Astrocyte (in vitro differentiated cells and primary cell): ENCODE measurements at regions not wholly inside any gene's neighbourhood (a gene's known extent, or its start where the extent isn't known, plus 50 kb on each side); places are given as distances from the start of the nearest gene placed in this dataset.

Experiments
- DNase-seq: peaks from one replicate; pipeline ENCODE4 v3.0.0-alpha.2; 2010; ENCODE audit warnings: low read depth
- FAIRE-seq: peaks from 2 replicates; lab custom pipeline; 2011; peaks lifted over from hg19 to GRCh38; lab: Jason Lieb, UNC
- H2AFZ ChIP-seq: 2 replicates; pipeline ENCODE4 v1.6.0; 2012; ENCODE audit warnings: low read depth, low read length, inconsistent platforms
- H3K27ac ChIP-seq: 2 replicates; pipeline ENCODE4 v1.5.1; 2011; ENCODE audit warnings: low read depth, low read length, inconsistent platforms
- H3K27me3 ChIP-seq: 2 replicates; pipeline ENCODE4 v1.6.0; 2011; ENCODE audit warnings: low read length, inconsistent platforms; ENCODE audit not compliant: insufficient read depth
- H3K36me3 ChIP-seq: 2 replicates; pipeline ENCODE4 v1.5.1; 2011; ENCODE audit warnings: low read length, inconsistent platforms; ENCODE audit not compliant: insufficient read depth
- H3K4me1 ChIP-seq: 2 replicates; pipeline ENCODE4 v1.5.1; 2011; ENCODE audit warnings: low read length, inconsistent platforms; ENCODE audit not compliant: insufficient read depth
- H3K4me2 ChIP-seq: 2 replicates; pipeline ENCODE4 v1.6.0; 2012; ENCODE audit warnings: low read length, inconsistent platforms
- H3K4me3 ChIP-seq: 2 replicates; pipeline ENCODE4 v1.5.1; 2011; ENCODE audit warnings: low read depth, mild to moderate bottlenecking, low read length, inconsistent platforms; ENCODE audit not compliant: insufficient read depth
- H3K79me2 ChIP-seq: 2 replicates; pipeline ENCODE4 v1.6.0; 2012; ENCODE audit warnings: mild to moderate bottlenecking, low read length, inconsistent platforms; ENCODE audit not compliant: insufficient read depth
- H3K9ac ChIP-seq: 2 replicates; pipeline ENCODE4 v1.6.0; 2012; ENCODE audit warnings: mild to moderate bottlenecking, low read length, inconsistent platforms
- H3K9me3 ChIP-seq: 2 replicates; pipeline ENCODE4 v1.5.1; 2012; ENCODE audit warnings: low read depth, mild to moderate bottlenecking, low read length, inconsistent platforms; ENCODE audit not compliant: insufficient read depth
- H4K20me1 ChIP-seq: 2 replicates; pipeline ENCODE4 v1.6.0; 2012; ENCODE audit warnings: low read length, inconsistent platforms; ENCODE audit not compliant: insufficient read depth
- H3K27ac Mint-ChIP-seq: one replicate; pipeline ENCODE4 v1.8.0; 2021; ENCODE audit warnings: mild to moderate bottlenecking, mixed read lengths; ENCODE audit not compliant: unreplicated experiment
- H3K27me3 Mint-ChIP-seq: one replicate; pipeline ENCODE4 v1.8.0; 2021; ENCODE audit warnings: low read depth, mixed read lengths; ENCODE audit not compliant: unreplicated experiment
- H3K36me3 Mint-ChIP-seq: one replicate; pipeline ENCODE4 v1.8.0; 2021; ENCODE audit warnings: low read depth, mixed read lengths; ENCODE audit not compliant: unreplicated experiment
- H3K4me1 Mint-ChIP-seq: one replicate; pipeline ENCODE4 v1.8.0; 2021; ENCODE audit warnings: low read depth, mixed read lengths; ENCODE audit not compliant: unreplicated experiment
- H3K4me3 Mint-ChIP-seq: one replicate; pipeline ENCODE4 v1.8.0; 2021; ENCODE audit warnings: mild to moderate bottlenecking, moderate library complexity, mixed read lengths; ENCODE audit not compliant: unreplicated experiment
- H3K9me3 Mint-ChIP-seq: one replicate; pipeline ENCODE4 v1.8.0; 2021; ENCODE audit warnings: mild to moderate bottlenecking, mixed read lengths; ENCODE audit not compliant: unreplicated experiment
- EZH2 ChIP-seq: IDR thresholded peaks from 2 replicates; pipeline ENCODE4 v1.6.1; 2012; ENCODE audit warnings: mild to moderate bottlenecking, low read length, inconsistent platforms; ENCODE audit not compliant: insufficient read depth
- TF ChIP-seq, protein P1 (sequence below): IDR thresholded peaks from 2 replicates; pipeline ENCODE4 v1.5.1; 2011; ENCODE audit warnings: low read depth, mild to moderate bottlenecking, inconsistent platforms, low read length, moderate library complexity; ENCODE audit not compliant: insufficient read depth

DNA sequence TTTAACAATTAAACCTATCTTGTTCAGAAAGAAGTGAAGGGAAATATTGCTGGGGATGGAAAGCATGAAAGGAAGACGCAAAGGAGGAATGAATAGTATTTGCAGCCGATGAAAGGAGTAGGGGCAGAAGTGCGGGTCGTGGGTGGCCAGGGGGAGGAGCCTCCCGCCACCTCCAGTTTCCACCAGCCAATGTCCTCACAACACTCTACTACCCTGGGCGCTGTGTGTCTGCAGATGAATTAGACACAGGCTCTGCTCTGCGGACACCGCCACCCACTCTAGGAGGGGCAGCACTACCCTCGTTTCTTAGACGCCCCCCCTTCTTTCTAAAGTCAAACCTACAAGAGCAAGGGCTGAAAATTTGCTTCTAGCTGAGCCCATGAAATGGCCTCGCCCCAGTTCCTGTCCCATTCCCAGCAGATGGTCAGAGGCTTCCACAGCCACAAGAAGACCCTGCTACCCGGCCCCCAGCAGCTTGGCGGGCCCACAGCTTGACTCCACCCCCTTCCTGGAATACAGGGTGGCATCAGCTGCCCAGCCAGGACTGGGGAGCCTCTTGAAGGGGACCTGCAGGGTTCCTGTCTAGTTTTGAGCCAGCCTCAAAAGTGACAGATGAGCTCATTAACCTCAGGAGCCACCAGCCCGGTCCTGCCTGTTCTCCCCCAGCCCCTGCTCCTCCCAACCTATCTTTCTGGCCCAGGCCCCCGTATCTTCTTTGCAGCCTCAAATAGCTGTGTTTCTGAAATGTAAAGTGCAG lies 268.1 kb downstream of the BUD13 start:
- no peak overlapping the region for H2AFZ ChIP-seq
- H3K27ac ChIP-seq: no peak overlapping the region
- no peak overlapping the region for H3K9ac ChIP-seq
- H3K27ac Mint-ChIP-seq: no peak overlapping the region
- no peaks in the 10 kb centered on the region for H4K20me1 ChIP-seq
- H3K27me3 Mint-ChIP-seq: peaks cover 84% of the 10 kb centered on the region
- H3K36me3 Mint-ChIP-seq: peaks cover 3% of the 10 kb centered on the region
- H3K4me1 ChIP-seq: no peaks in the 10 kb centered on the region
- H3K27me3 ChIP-seq: peaks cover 34% of the 10 kb centered on the region
- H3K4me3 ChIP-seq: no peak overlapping the region
- H3K4me2 ChIP-seq: no peak overlapping the region
- DNase-seq (no peak), FAIRE-seq (no peak)
- H3K79me2 ChIP-seq: no peaks in the 10 kb centered on the region
- H3K4me3 Mint-ChIP-seq: no peak overlapping the region
- no peaks in the 10 kb centered on the region for H3K4me1 Mint-ChIP-seq
- H3K9me3 ChIP-seq: no peaks in the 10 kb centered on the region
- peaks cover 6% of the 10 kb centered on the region for H3K9me3 Mint-ChIP-seq
- TF ChIP-seq, protein P1, sequence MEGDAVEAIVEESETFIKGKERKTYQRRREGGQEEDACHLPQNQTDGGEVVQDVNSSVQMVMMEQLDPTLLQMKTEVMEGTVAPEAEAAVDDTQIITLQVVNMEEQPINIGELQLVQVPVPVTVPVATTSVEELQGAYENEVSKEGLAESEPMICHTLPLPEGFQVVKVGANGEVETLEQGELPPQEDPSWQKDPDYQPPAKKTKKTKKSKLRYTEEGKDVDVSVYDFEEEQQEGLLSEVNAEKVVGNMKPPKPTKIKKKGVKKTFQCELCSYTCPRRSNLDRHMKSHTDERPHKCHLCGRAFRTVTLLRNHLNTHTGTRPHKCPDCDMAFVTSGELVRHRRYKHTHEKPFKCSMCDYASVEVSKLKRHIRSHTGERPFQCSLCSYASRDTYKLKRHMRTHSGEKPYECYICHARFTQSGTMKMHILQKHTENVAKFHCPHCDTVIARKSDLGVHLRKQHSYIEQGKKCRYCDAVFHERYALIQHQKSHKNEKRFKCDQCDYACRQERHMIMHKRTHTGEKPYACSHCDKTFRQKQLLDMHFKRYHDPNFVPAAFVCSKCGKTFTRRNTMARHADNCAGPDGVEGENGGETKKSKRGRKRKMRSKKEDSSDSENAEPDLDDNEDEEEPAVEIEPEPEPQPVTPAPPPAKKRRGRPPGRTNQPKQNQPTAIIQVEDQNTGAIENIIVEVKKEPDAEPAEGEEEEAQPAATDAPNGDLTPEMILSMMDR: no peak
- TF ChIP-seq EZH2: no peak
- H3K36me3 ChIP-seq: no peaks in the 10 kb centered on the region

DNA sequence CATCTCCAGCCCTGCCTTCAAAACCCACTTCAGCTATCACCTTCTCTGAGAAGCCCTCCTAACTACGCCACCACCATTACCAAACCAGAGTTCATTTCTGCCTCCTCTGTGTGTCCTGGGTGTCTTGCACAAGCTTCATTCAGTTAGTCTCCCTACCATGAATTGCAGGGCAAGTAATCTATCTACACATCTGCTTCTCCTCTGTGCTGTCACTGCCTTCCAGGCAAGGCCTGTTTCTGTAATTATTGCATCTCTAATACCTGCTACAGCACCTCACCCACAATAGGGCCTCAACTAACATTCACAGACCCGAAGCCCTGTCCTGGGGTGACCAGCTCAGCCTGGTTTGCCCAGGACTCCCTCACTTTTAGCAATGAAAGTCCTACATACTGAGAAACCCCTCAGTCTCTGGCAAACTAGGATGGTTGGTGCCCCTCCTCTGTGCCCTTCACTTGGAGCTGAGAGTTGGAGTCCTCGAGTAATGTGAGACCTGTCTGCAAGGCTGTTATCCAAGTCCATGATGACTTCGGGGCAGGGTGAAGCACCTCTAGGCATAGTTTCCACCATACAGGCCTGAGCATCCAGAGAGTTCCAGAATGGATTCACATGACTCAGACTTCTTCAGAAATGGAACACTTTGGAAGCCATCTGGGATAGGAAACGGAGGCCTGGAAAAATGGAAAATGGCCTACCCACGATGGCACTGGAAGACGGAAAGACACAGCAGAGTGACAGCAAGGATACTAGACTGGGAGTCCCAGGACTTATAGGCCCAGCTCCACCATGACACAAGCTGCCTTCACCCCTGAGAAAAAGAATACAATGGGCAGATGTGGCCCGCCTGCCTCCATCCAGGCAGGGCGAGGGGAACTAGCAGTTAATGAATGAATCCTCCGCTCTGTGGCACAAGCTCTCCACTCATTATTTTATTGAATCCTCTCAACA lies 269.3 kb downstream of the BUD13 start:
- H3K4me1 Mint-ChIP-seq: no peaks in the 10 kb centered on the region
- FAIRE-seq: no peak

More for the DNA sequence above, 269.3 kb downstream of the BUD13 start:
- Mint-ChIP-seq H3K4me3 (no peak overlapping the region), H3K36me3 (peaks cover 3% of the 10 kb centered on the region), H3K27ac (no peak overlapping the region), H3K9me3 (peaks cover 6% of the 10 kb centered on the region), H3K27me3 (peaks cover 84% of the 10 kb centered on the region)
- no peak overlapping the region for H3K4me3 ChIP-seq
- no peak for DNase-seq
- H3K36me3 ChIP-seq: no peaks in the 10 kb centered on the region
- peaks cover 38% of the 10 kb centered on the region for H3K27me3 ChIP-seq
- H3K27ac ChIP-seq: no peak overlapping the region
- no peaks in the 10 kb centered on the region for H3K4me1 ChIP-seq
- TF ChIP-seq, protein P1: no peak
- TF ChIP-seq EZH2: no peak
- no peak overlapping the region for H2AFZ ChIP-seq
- H3K79me2 ChIP-seq: no peaks in the 10 kb centered on the region
- H3K9ac ChIP-seq: no peak overlapping the region
- no peaks in the 10 kb centered on the region for H3K9me3 ChIP-seq
- no peaks in the 10 kb centered on the region for H4K20me1 ChIP-seq
- no peak overlapping the region for H3K4me2 ChIP-seq
